HG02981 (cell line): ENCODE measurements at regions not wholly inside any gene's neighbourhood (a gene's known extent, or its start where the extent isn't known, plus 50 kb on each side); places are given as distances from the start of the nearest gene placed in this dataset.
A peak's percentile ranks its signal among the peaks of the same experiment; 100 is the strongest.
"Not testable (repeated sequence)": the region's sequence is repeated elsewhere in the genome, so short reads cannot be mapped to it uniquely, and the experiment has no call there.

Experiments
- ATAC-seq: cut with Tn5 transposase; IDR thresholded peaks from one replicate; pipeline ENCODE4 v1.9.1; 2021; ENCODE audit warnings: mild to moderate bottlenecking, moderate library complexity; ENCODE audit not compliant: unreplicated experiment

DNA sequence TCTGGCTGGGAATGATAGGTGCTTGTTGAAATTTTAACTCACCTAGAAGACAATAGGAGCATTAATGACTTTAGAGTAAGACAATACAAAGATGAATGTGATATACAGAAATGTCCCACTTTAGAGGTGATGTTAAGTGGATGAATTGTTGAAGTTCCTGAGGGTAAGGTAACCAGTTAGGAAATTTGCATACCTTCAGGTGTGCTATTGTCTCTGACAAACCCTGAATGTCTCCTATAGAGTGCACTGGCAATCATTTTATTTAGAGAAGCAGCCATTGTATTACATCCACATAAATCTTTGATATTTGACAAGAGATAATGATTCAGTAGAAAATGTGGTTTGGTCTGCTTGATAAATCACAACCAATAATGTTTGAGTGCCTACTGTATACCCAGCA lies 228.5 kb downstream of the RNF144A start:
- ATAC-seq: no peak

DNA sequence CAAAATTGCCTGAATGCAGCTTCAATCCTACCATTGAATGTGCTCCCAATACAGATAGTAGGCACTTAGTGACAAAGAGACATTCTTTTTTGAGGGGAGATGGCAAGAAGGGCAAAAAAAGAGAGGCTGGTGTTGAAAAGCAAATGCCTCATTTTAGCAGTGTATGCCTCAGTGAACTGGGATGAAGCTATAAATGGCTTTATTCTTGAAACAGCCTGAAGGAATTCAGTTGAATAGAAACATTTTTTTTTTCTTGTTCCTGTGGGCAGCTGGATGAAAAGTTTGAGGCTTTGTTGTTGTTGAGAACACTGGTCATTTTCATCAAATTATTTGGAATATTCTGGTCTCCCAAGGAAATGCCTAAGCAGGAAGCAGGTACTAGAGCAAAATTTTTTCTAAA lies 228.9 kb downstream of the RNF144A start:
- no peak for ATAC-seq

GRCh38 chr2:7154656-7155055 lies 237.4 kb downstream of the RNF144A start:
- ATAC-seq: no peak

- ATAC-seq: no peak
Measured at GRCh38 chr2:7161501-7161900, 244.3 kb downstream of the RNF144A start.

DNA sequence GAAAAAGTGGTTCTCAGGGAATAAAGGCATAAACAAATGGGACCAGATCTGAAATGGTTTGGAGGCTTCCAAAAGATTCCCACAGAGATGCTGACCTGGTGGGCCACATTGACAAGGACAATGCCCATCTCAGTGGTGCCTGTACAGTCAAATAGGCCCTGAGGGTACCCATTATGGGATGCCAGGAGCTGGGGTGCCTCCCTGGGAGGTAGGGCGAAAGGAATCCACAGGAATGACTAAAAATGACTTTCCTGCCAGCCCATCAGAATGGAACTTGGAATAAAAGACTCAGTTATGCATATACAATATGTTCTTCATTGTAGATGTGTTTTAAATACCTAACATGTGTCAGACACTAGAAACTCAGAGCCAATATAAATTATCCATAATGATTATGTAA lies 248.5 kb downstream of the RNF144A start:
- no peak for ATAC-seq

DNA sequence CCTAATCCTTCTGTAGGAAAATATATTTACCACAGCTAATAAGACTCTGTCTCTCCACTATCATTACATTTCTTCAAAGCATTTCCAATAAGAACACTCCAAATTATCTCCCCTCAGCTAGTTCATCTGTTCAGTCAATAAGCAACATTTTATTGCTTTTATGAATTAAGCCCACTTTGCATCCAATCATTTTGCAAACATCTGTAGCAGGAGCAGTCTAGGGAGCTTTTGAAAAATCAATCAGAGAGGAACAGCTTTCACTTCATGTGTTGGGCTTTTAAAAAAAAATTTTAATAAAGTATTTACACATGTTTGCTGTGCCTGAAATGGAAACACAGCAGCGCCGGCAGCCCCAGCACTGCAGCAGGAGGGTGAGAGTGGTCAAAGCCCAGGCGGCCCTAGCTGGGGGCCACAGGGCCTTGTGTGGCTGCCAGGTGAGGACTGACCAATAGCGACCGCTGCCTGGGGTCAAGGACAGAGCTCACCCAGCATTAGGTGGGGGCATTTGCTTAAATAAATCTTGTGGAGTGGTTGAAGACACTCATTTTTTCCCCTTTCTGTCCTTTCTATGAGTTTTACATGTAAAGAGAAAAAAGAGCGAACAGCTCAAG lies 250.7 kb downstream of the RNF144A start:
- ATAC-seq: no peak

- no peak for ATAC-seq
Measured at GRCh38 chr2:7169593-7169992, 252.4 kb downstream of the RNF144A start.

DNA sequence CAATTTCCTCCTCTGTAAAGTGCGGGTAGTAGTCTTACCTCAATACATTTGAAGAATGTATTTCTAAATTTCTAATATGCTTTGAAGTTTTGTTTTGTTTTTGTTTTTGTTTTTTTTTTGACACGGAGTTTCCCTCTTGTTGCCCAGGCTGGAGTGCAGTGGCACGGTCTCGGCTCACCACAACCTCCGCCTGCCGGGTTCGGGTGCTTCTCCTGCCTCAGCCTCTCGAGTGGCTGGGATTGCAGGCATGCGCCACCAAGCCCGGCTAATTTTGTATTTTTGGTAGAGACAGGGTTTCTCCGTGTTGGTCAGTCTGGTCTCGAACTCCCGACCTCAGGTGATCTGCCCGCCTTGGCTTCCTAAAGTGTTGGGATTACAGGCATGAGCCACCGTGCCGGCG lies 261.8 kb downstream of the RNF144A start:
- ATAC-seq: not testable (repeated sequence)

- ATAC-seq: no peak
Measured at GRCh38 chr2:7180638-7181370, 263.6 kb downstream of the RNF144A start.

DNA sequence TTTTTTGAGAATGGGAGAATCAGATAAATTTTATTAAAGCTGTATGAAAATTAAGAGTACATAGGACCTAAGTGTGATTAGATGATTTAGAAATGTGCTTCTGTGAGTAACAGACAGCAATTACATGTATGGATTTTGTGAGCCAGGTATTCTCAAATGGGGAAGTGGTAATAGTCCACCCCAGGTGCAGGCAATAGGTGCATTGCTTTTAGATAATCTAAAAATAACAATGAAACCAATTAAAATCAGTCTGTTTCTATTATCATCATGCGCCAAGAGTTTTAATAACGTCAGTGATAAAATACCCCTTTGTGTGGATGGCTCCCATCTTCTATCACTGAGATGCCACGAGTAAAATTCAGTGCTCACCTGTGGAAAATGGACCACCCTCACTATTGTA lies 265.3 kb downstream of the RNF144A start:
- no peak for ATAC-seq

DNA sequence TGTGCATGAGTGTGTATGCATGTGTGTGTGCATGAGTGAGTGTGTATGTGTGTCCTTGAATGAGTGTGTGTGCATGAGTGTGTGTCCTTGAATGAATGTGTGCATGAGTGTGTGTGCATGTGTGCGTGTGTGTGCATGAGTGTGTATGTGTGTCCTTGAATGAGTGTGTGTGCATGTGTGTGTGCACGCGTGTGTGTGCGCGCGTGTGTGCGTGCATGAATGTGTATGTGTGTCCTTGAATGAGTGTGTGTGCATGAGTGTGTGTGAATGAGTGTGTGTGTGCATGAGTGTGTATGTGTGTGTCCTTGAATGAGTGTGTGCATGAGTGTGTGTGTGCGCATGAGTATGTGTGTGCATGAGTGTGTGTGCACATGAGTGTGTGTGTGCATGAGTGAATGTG lies 271.9 kb downstream of the RNF144A start:
- ATAC-seq: no peak

- no peak for ATAC-seq
Measured at GRCh38 chr2:7190587-7191324, 273.5 kb downstream of the RNF144A start.

- ATAC-seq: no peak
Measured at GRCh38 chr2:7191932-7192331, 274.7 kb downstream of the RNF144A start.

DNA sequence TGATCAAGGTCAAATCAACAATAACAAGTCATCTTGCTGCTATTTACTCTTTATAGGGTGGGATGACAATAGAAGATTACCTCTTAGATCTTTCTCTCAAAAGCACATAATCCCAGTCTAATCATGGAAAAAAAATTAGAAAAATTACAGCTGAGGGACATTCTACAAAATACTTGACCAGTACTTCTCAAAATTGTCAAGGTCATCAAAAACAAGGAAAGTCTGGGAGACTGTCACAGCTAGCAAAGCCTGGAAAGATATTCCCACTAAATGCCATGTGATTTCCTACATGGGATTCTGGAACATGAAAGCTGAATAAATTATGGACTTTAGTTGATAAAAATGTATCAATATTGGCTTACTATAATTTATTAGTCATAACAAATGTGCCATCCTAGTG lies 276.2 kb downstream of the RNF144A start:
- ATAC-seq: no peak

GRCh38 chr2:7194950-7195349 lies 277.7 kb downstream of the RNF144A start:
- ATAC-seq: no peak

DNA sequence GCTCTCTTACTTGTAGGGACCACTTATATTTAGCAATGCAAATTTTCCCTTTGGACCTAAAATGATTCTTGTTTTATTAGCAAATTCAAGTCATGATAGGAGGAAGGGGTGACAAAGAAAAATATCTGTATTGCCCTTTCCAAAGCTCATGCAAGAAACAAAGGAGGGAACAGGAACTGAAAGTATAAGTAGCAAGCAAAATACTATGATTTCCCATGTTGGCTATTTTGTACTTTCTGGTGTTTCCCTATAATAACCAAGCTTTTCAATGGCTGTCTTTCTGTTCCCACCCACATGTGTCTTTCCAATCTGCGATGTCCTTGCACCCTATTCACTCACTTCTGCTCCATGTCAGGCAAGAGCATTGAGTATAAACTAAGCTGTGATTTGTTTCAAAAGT lies 279.7 kb downstream of the RNF144A start:
- no peak for ATAC-seq

DNA sequence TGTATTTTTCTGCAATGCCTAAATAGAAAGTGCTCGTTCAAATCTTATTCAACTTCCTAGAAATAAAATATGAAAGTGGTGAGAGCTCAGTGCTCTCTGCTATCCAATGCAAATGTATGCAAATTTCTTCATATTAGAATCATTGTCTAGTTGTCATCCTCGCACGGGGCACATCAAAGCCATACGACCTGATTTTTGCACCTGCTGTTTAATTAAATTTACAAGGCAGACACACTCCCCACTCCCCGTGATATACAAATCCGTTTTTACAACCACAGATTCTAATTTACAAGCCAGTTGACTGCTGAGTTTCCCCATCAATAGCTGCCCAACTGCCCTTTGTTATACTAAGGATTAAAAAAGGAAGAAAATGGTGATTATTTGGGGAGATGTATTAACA lies 284.6 kb downstream of the RNF144A start:
- no peak for ATAC-seq

- ATAC-seq: peak; percentile 64
Measured at GRCh38 chr2:7203056-7203467, 285.9 kb downstream of the RNF144A start.

DNA sequence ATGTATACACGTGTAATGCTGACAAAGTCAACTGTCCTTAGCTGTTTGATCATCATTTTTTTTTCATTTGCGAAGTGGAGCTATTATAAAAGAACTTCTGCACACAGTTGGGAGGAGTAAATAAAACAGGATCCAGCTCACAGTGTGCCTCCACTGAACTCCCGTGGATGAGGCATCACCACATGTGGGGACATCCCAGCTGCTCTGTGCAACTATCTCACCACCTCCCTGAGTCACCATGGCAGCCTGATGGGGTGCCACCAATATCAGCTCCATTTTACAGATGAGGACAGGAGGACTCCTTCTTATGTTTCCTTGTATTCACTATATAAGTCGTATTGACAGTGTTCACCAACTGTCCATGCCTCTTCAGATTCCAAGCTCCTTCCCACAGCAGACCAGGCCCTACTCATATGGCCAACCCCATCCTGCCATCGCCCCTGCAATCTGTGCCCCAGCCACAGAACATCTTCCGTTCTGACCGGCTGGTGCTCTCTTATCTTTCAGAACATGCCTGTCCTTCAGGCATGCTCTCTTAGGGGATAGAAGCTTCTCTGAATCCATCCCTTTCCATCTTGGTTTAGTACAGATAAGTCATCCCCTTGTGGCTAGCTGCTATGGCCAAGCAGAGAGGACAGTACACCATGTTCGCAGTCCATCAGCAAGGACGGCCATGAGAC lies 288.1 kb downstream of the RNF144A start:
- ATAC-seq: no peak

DNA sequence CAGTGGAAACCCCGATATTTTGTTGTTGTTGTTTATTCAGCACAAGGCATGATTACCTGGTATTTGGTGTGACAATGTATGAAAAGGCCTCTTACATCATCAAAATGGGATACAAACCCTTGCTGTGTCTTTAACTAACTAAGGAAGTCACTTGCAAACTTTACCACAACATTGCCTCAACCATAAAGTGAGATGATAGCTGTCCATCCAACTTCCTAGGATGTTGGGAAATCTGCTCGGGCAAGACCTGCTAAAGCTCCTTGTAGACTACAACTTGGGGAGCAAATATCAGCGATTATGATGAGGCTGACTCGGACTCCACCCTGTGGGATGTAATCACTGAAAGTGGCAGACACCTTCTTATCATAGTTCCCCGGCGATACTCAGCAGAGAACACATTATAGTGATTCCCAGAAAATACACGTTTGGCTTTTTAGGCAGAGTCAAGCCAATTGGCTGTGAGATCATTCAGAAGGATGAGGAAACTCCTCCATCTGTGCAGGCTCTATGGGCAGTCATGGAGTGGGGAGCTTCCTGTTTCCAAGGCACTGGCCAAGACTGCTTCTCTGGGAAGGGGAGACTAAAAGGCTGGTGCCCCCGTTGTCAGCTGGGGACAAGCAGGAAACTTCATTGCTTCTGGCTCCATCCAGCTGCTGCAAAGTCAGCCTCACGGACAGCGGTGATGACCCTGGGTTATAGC lies 289.0 kb downstream of the RNF144A start:
- ATAC-seq: no peak

GRCh38 chr2:7207631-7208030 lies 290.4 kb downstream of the RNF144A start:
- ATAC-seq: no peak
